ENCODE measurements at regions not wholly inside any gene's neighbourhood (a gene's known extent, or its start where the extent isn't known, plus 50 kb on each side); places are given as distances from the start of the nearest gene placed in this dataset.

GRCh38 chr1:90370686-90371447, 346.2 kb downstream of the BARHL2 start:
- TF ChIP-seq CTCF (IDR thresholded peaks at IDR 0.05; ENCODE audit: extremely low read depth in 1 of 2, insufficient read depth in 1 of 2, low read depth in 1 of 2, low read length in 2 of 2) = no peak
- TF ChIP-seq POLR2AphosphoS5 (IDR thresholded peaks at IDR 0.05; ENCODE audit: insufficient read depth, low read depth, low read length) = no peak
- TF ChIP-seq POLR2A (IDR thresholded peaks at IDR 0.05; ENCODE audit: low read depth, low read length) = no peak
- TF ChIP-seq MYC (IDR thresholded peaks at IDR 0.05; ENCODE audit: low read depth, low read length) = no peak

Measured in endothelial cell of umbilical vein (primary cell).